SH-SY5Y (cell line): ENCODE measurements at regions not wholly inside any gene's neighbourhood (a gene's known extent, or its start where the extent isn't known, plus 50 kb on each side); places are given as distances from the start of the nearest gene placed in this dataset.

ENCODE experiments used
- GATA2 ChIP-seq: IDR thresholded peaks from 2 replicates; pipeline ENCODE4 v1.6.1; 2011; ENCODE audit warnings: mild to moderate bottlenecking, low read depth, low read length
- GATA3 ChIP-seq: IDR thresholded peaks from 2 replicates; pipeline ENCODE4 v1.6.1; 2011; ENCODE audit warnings: low read depth, mild to moderate bottlenecking, low read length, moderate library complexity

- TF ChIP-seq GATA2 (no peak), GATA3 (no peak)
Observed at GRCh38 chr12:30211743-30212142, 428.0 kb upstream of the TMTC1 start.
